Heart right ventricle (tissue), 16 donors: ENCODE measurements at regions not wholly inside any gene's neighbourhood (a gene's known extent, or its start where the extent isn't known, plus 50 kb on each side); places are given as distances from the start of the nearest gene placed in this dataset.

Experiments used
- ATAC-seq, 8 donors: fragments of 200-7000 bp; cut with Tn5 transposase; one replicate each; pipeline ENCODE4 v1.9.1; 2020; ENCODE audit warnings: mild to moderate bottlenecking in 8 of 8, moderate library complexity in 8 of 8, moderate number of reproducible peaks in 1 of 8
- DNase-seq, 2 donors: peaks; one replicate each; pipeline ENCODE4 v3.0.0-alpha.2; 2020
- H3K27ac ChIP-seq, 10 donors: fragments of 200-600 bp; sonication (generic) in 2 of 10; one replicate each; pipeline versions ENCODE4 v1.5.0 to v1.8.0; 2020 to 2022; ENCODE audit warnings: mild to moderate bottlenecking in 3 of 10
- H3K27me3 ChIP-seq, 7 donors: fragments of 200-600 bp; one replicate each; pipeline ENCODE4 v1.8.0; 2021 to 2022; ENCODE audit warnings: mild to moderate bottlenecking in 2 of 7
- H3K36me3 ChIP-seq, 9 donors: fragments of 200-600 bp; sonication (generic) in 1 of 9; one replicate each; pipeline versions ENCODE4 v1.5.0 to v1.8.0; 2020 to 2022; ENCODE audit warnings: mild to moderate bottlenecking in 2 of 9
- H3K4me1 ChIP-seq, 9 donors: fragments of 200-600 bp; sonication (generic) in 1 of 9; one replicate each; pipeline versions ENCODE4 v1.5.0 to v1.8.0; 2020 to 2022; ENCODE audit warnings: mild to moderate bottlenecking in 4 of 9
- H3K4me3 ChIP-seq, 10 donors: fragments of 200-600 bp; sonication (generic) in 2 of 10; one replicate each; pipeline versions ENCODE4 v1.5.0 to v1.8.0; 2020 to 2022; ENCODE audit warnings: mild to moderate bottlenecking in 7 of 10, moderate library complexity in 2 of 10
- H3K9me3 ChIP-seq, 11 donors: fragments of 200-600 bp in 10 of 11; sonication (generic) in 2 of 11; one replicate each; pipeline versions ENCODE4 v1.5.0 to v1.8.0; 2013 to 2022; ENCODE audit warnings: mild to moderate bottlenecking in 2 of 11, control low read depth in 1 of 11, moderate library complexity in 1 of 11
- CTCF ChIP-seq, 9 donors: fragments of 200-600 bp; sonication (generic) in 2 of 9; IDR thresholded peaks; one replicate each; pipeline versions ENCODE4 v1.5.0 to v1.8.0; 2021 to 2022; ENCODE audit warnings: antibody characterized with exemption in 9 of 9, mild to moderate bottlenecking in 5 of 9, moderate library complexity in 1 of 9
- WGBS, 2 donors: extraction: QIAGEN DNeasy Blood & Tissue Kit; methylation state at CpG; one replicate each; pipeline ENCODE4 v1.1.7; 2013; ENCODE audit warnings: inconsistent platforms in 1 of 2; 5-methylcytosine and 5-hydroxymethylcytosine counted together
- intact Hi-C, 10 donors: fragments of 100-400 bp; cut with DNase I; formaldehyde crosslinking; loops; one replicate each; pipeline versions ENCODE4 v1.11.1 to v1.14.2; 2022
- donor health status: Arrhythmogenic right ventricular cardiomyopathy.
- donor health status: ischemic (EF 13 %, LVEDD 7.1; RV severe dilation, severe dysfunction).
- donor health status: healthy with polysubstance abuse.
- donor health status: DM: no; HTN: yes; CAD: no.
- donor health status: DM: no; HTN: no; CAD: no.
- donor health status: ischemic (EF 25% LVEDD 6.9; RV normal size, moderate dysfunction).
- donor health status: ischemic (EF 25% LVEDD 5.7; RV mildly dilated, moderate dysfunction).
- donor health status: healthy.
- donor health status: DM: yes; HTN: yes; CAD: no.
- donor health status: Ischemic cardiomyopathy.
- donor health status: ischemic (EF 35%, LVEDD 5.7; RV mildly dilated, moderate dysfunction).
- donor health status: nonischemic (EF 11% LVEDD 7.7; RV severe dilation, severe dysfunction).
- donor health status: DM: yes; HTN: yes; CAD: no.
- donor health status: PGD.
- donor health status: ischemic (EF 29% LVEDD 5.4; RV normal size, mild dysfunction).
- donor health status: nonischemic (EF 23%, LVEDD 6.1; RV moderate dilation, normal function).

- H3K9me3 ChIP-seq: peaks cover 0 to 43% (median 13%) of the 10 kb centered on the region in 11 donors
- DNase-seq: no peak
- no peak for TF ChIP-seq CTCF (IDR thresholded peaks at IDR 0.05)
- H3K4me3 ChIP-seq: no peak overlapping the region
- intact Hi-C loops: no loop called here
- no peaks in the 10 kb centered on the region for H3K36me3 ChIP-seq
- no peak overlapping the region for H3K27ac ChIP-seq
- no peaks in the 10 kb centered on the region for H3K4me1 ChIP-seq
- peaks cover 0 to 10% (median 0%) of the 10 kb centered on the region in 7 donors for H3K27me3 ChIP-seq
- 79 to 81% methylated on average over 6 of the region's 6 CpGs for WGBS, 2 donors
- no peak for ATAC-seq
Observed at GRCh38 chr5:2876183-2876582, 124.7 kb upstream of the IRX2 start.

DNA sequence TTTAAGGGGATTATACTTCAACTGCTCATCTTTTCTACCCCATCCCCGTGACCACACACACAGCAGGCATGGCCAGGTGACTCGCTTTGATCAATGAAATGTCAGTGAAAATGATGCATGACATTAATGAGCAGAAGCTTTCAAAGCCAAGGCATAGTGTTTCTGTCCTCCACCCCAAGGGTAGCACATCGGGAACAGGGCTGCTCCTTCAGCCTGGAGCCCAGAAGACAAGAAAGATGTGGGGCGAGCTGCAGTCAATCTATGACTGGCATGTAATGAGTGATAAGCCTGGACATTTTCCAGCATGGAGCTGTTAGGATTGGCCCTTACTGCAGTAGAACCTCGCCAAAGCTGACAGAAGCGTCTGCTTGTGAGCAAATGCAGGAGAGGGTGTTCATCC lies 122.6 kb upstream of the IRX2 start:
- no peak overlapping the region for H3K27ac ChIP-seq
- peaks cover 0 to 22% (median 3%) of the 10 kb centered on the region in 11 donors for H3K9me3 ChIP-seq
- no peak for DNase-seq
- no peak overlapping the region for H3K4me3 ChIP-seq
- TF ChIP-seq CTCF (IDR thresholded peaks at IDR 0.05): no peak
- no peak for ATAC-seq
- H3K27me3 ChIP-seq: peaks cover 0 to 10% (median 0%) of the 10 kb centered on the region in 7 donors
- H3K36me3 ChIP-seq: no peaks in the 10 kb centered on the region
- intact Hi-C loops: no loop called here
- no peaks in the 10 kb centered on the region for H3K4me1 ChIP-seq
- 65 to 67% methylated on average over 6 of the region's 6 CpGs for WGBS, 2 donors

DNA sequence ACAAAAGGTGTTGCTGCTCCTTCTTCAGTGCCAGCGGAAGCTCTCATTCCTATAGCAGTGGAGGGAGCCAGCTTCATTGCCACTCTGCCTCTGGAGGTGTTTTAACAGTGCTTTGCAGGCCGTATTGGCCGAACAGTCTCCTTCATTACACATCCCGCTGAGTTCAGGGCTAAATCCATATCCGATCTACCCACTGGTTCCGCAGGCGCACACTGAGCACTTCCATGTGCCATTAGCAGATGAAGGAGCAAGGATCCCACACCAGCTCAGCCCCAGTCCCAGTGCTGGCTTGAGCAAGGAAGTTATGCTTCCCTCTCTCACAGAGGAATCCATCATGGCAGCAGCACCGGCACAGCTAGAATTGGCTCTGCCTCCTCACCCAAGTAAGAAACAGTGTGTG lies 121.2 kb upstream of the IRX2 start:
- TF ChIP-seq CTCF (IDR thresholded peaks at IDR 0.05): no peak
- Histone ChIP-seq H3K36me3 (no peaks in the 10 kb centered on the region), H3K27me3 (peaks cover 0 to 10% (median 0%) of the 10 kb centered on the region in 7 donors), H3K9me3 (peaks cover 0 to 8% (median 0%) of the 10 kb centered on the region in 11 donors), H3K4me3 (no peak overlapping the region), H3K27ac (no peak overlapping the region), H3K4me1 (no peaks in the 10 kb centered on the region)
- intact Hi-C loops: no loop called here
- no peak for ATAC-seq
- no peak for DNase-seq
- WGBS, 2 donors: 89 to 95% methylated on average over 8 of the region's 8 CpGs

GRCh38 chr5:2871282-2871681 lies 119.8 kb upstream of the IRX2 start:
- no peaks in the 10 kb centered on the region for H3K4me1 ChIP-seq
- ATAC-seq: no peak
- H3K27ac ChIP-seq: no peak overlapping the region
- no peaks in the 10 kb centered on the region for H3K9me3 ChIP-seq
- peaks cover 0 to 16% (median 0%) of the 10 kb centered on the region in 7 donors for H3K27me3 ChIP-seq
- WGBS, 2 donors: 78 to 79% methylated on average over 2 of the region's 2 CpGs
- no peak for DNase-seq
- intact Hi-C loops: no loop called here
- H3K36me3 ChIP-seq: no peaks in the 10 kb centered on the region
- H3K4me3 ChIP-seq: no peak overlapping the region
- no peak for TF ChIP-seq CTCF (IDR thresholded peaks at IDR 0.05)
